ENCODE measurements at regions not wholly inside any gene's neighbourhood (a gene's known extent, or its start where the extent isn't known, plus 50 kb on each side); places are given as distances from the start of the nearest gene placed in this dataset.
"Not testable (repeated sequence)": the region's sequence is repeated elsewhere in the genome, so short reads cannot be mapped to it uniquely, and the experiment has no call there.

DNA sequence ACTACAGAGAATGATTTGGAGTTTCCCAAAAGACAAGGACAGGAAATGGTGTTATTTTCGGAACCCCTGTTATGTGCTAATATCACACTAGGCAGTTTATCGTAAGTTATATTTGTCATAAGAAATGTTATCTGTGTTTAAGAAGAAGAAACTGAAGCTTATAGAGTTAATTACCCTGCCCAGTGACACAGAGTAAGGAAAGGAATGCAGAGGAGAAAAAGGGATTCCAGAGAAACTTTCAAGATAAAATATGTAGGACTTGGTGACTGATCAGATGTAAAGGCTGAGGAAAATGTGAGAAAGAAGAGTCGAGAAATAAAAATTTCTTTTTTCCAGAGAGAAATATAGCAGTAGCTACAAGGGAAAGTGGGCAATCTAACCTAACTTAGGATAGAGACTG lies 63.5 kb upstream of the ZNF746 start:
- no peak for DNase-seq

DNA sequence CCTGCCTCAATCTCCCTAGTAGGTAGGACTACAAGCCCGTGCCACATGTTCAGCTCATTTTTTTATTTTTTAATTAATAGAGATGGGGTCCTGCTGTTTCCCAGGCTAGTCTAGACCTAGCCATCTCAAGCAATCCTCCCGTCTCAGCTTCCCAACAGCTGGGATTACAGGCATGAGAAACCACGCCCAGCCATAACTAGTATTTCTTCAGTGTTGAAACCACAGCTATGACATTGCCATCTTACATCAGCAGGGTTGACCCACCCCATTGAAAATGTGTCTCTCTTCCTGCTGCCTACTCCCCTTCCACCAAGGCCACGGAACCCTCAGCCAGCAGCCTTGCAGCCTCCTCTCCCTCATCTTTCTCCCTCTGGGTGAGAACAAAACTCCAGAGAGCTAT lies 62.1 kb upstream of the ZNF746 start:
- no peak for DNase-seq

DNA sequence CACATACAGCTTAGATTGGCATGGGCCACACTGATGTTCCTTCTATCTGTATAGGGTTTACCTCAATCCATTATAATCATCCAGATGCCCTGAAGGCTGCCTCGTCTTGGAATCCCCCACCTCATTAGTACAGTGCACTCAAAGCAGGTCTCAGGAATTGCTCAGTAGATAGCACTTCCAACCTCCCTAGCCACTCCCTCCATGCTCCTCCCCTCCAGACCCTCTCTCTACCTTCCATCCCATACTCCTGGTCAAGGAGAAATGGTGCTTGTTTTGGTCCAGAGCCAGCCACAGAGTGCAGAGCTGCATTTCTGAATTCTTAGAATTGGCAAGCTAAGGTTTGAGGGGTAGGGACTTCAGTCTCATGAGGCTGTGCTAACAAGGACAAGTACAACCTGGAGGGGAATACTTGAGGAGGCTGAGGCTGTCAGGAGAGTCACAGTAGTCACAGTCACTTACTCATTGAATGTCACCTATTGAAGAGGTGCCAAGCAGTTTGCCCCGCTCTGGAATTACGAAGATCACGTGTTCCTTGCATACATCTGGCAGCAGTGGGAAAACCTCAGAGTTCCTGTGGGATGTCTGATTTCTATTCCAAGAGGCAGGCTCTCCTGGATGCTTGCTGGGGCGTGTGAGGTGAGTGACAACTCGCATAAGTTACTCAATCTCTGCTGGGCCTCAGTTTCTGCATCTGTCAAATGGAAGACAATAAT lies 60.7 kb upstream of the ZNF746 start:
- no peak for DNase-seq

DNA sequence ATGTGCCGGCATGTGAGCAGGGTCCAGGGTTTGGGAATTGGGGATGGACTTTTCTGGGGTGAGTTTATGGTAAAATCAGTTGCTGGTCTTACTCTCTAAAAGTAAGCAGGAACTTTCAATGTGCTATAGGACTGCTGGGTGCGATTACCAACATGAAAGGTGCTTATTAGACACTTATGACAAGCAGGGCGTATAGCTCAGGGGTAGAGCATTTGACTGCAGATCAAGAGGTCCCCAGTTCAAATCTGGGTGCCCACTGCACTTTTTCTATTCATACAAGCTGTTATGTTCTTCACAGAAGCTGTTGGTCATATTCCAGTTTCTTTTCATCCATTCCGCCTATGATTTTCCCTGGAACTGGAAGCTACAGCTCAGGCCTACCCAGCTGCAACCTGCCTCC lies 58.9 kb upstream of the ZNF746 start:
- DNase-seq: not testable (repeated sequence)

DNA sequence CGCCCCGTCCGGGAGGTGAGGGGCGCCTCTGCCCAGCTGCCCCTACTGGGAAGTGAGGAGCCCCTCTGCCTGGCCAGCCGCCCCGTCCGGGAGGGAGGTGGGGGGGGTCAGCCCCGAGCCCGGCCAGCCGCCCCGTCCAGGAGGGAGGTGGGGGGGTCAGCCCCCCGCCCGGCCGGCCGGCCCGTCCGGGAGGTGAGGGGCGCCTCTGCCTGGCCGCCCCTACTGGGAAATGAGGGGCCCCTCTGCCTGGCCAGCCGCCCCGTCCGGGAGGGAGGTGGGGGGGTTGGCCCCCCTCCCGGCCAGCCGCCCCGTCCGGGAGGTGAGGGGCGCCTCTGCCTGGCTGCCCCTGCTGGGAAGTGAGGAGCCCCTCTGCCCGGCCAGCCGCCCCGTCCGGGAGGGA lies 57.2 kb upstream of the ZNF746 start:
- not testable (repeated sequence) for DNase-seq

DNA sequence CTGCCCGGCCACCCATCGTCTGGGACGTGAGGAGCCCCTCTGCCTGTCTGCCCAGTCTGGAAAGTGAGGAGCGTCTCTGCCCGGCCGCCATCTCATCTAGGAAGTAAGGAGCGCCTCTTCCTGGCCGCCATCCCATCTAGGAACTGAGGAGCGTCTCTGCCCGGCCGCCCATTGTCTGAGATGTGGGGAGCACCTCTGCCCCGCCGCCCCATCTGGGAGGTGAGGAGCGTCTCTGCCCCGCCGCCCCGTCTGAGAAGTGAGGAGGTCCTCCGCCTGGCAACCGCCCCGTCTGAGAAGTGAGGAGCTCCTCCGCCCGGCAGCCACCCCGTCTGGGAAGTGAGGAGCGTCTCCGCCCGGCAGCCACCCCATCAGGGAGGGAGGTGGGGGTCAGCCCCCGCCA lies 56.4 kb upstream of the ZNF746 start:
- not testable (repeated sequence) for DNase-seq

DNA sequence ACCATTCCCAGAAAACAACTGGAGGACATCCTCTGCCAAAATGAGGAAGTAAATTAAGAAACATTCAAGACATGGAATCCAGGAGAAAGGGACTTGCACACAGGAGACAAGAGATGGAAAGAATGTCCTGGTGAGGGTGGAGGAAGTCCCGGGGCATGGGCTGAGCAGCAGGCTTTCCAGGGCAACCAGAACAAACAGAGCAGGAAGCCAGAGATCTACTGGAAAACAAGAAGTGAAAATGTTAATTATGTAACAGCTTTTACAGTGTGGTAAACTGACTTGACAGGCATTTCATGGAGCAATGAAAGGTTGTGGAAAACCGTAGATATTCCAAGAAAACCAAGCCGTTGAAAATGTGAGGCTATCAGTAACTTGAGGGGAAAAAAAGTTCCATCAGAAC lies 55.2 kb upstream of the ZNF746 start:
- no peak for DNase-seq
